Epidermal melanocyte (primary cell): ENCODE measurements at regions not wholly inside any gene's neighbourhood (a gene's known extent, or its start where the extent isn't known, plus 50 kb on each side); places are given as distances from the start of the nearest gene placed in this dataset.
"Not testable (repeated sequence)": the region's sequence is repeated elsewhere in the genome, so short reads cannot be mapped to it uniquely, and the experiment has no call there.

Experiments
- DNase-seq: peaks from one replicate; pipeline ENCODE4 v3.0.0; 2011; ENCODE audit warnings: low spot score; ENCODE audit not compliant: insufficient read length

GRCh38 chr4:30124621-30125020, 595.5 kb upstream of the PCDH7 start:
- DNase-seq = not testable (repeated sequence)

GRCh38 chr4:30125868-30126267, 594.3 kb upstream of the PCDH7 start:
- no peak for DNase-seq

- DNase-seq = no peak
Observed at GRCh38 chr4:30126351-30126750, 593.8 kb upstream of the PCDH7 start.

- not testable (repeated sequence) for DNase-seq
Observed at GRCh38 chr4:30148828-30149227, 571.3 kb upstream of the PCDH7 start.

- not testable (repeated sequence) for DNase-seq
Observed at GRCh38 chr4:30149539-30149938, 570.6 kb upstream of the PCDH7 start.

- DNase-seq = no peak
Observed at GRCh38 chr4:30153427-30153826, 566.7 kb upstream of the PCDH7 start.

GRCh38 chr4:30160140-30160539, 560.0 kb upstream of the PCDH7 start:
- DNase-seq = no peak

- no peak for DNase-seq
Observed at GRCh38 chr4:30172416-30172815, 547.8 kb upstream of the PCDH7 start.

GRCh38 chr4:30181512-30181911, 538.7 kb upstream of the PCDH7 start:
- DNase-seq = no peak

GRCh38 chr4:30181918-30182317, 538.3 kb upstream of the PCDH7 start:
- no peak for DNase-seq

GRCh38 chr4:30182786-30183185, 537.4 kb upstream of the PCDH7 start:
- no peak for DNase-seq

- DNase-seq = no peak
Observed at GRCh38 chr4:30191902-30192301, 528.3 kb upstream of the PCDH7 start.

GRCh38 chr4:30207389-30207788, 512.8 kb upstream of the PCDH7 start:
- DNase-seq = no peak

GRCh38 chr4:30208731-30209435, 511.3 kb upstream of the PCDH7 start:
- DNase-seq = no peak

GRCh38 chr4:30215973-30216372, 504.2 kb upstream of the PCDH7 start:
- DNase-seq = not testable (repeated sequence)

- no peak for DNase-seq
Observed at GRCh38 chr4:30245140-30245539, 475.0 kb upstream of the PCDH7 start.

- DNase-seq = no peak
Observed at GRCh38 chr4:30256116-30256832, 463.9 kb upstream of the PCDH7 start.

- no peak for DNase-seq
Observed at GRCh38 chr4:30258949-30259348, 461.2 kb upstream of the PCDH7 start.

- no peak for DNase-seq
Observed at GRCh38 chr4:30262379-30262778, 457.8 kb upstream of the PCDH7 start.

GRCh38 chr4:30264465-30264864, 455.7 kb upstream of the PCDH7 start:
- no peak for DNase-seq

GRCh38 chr4:30265716-30266115, 454.5 kb upstream of the PCDH7 start:
- DNase-seq = no peak

GRCh38 chr4:30268370-30268769, 451.8 kb upstream of the PCDH7 start:
- DNase-seq = no peak

GRCh38 chr4:30269850-30270249, 450.3 kb upstream of the PCDH7 start:
- DNase-seq = no peak
